H1 (cell line): ENCODE measurements at regions not wholly inside any gene's neighbourhood (a gene's known extent, or its start where the extent isn't known, plus 50 kb on each side); places are given as distances from the start of the nearest gene placed in this dataset.

ENCODE experiments used
- CBX5 ChIP-seq: fragments of 300-800, 300-1000 bp; sonication (generic); IDR thresholded peaks from 2 replicates; pipeline ENCODE4 v1.7.1; 2016; ENCODE audit warnings: antibody characterized with exemption, low read length, low read depth
- EZH2 ChIP-seq: fragments of 200-600 bp; sonication (generic); IDR thresholded peaks from 2 replicates; pipeline ENCODE4 v1.7.1; 2012; ENCODE audit warnings: low read depth, mild to moderate bottlenecking, moderate library complexity, low read length, inconsistent platforms; ENCODE audit not compliant: severe bottlenecking
- HDAC2 ChIP-seq, 2 experiments: fragments of 300-600 bp in 1 of 2; sonication (generic) in 1 of 2; IDR thresholded peaks; 2 replicates each; pipeline ENCODE4 v1.6.1; 2011 to 2012; ENCODE audit warnings: low read depth in 2 of 2, low read length in 2 of 2, mild to moderate bottlenecking in 2 of 2, moderate library complexity in 2 of 2, borderline replicate concordance in 1 of 2, inconsistent platforms in 1 of 2
- POLR2AphosphoS5 ChIP-seq: IDR thresholded peaks from 2 replicates; pipeline ENCODE4 v1.6.1; 2011; ENCODE audit warnings: low read depth, low read length
- SP2 ChIP-seq: IDR thresholded peaks from 2 replicates; pipeline ENCODE4 v1.6.1; 2012; ENCODE audit warnings: mild to moderate bottlenecking, low read length, inconsistent platforms
- TBP ChIP-seq: IDR thresholded peaks from 2 replicates; pipeline ENCODE4 v1.6.1; 2011; ENCODE audit warnings: low read depth, low read length, improper control_type of control experiment
- TF ChIP-seq, protein P1 (sequence below), 3 experiments: IDR thresholded peaks; 1 replicate in 2 of 3; 2 replicates in 1 of 3; pipeline versions ENCODE4 v1.5.1 to v1.6.1; 2011; ENCODE audit warnings: low read length in 3 of 3, mild to moderate bottlenecking in 3 of 3, inconsistent platforms in 2 of 3, low read depth in 1 of 3, moderate library complexity in 1 of 3; ENCODE audit not compliant: insufficient read depth in 1 of 3; ENCODE audit errors: control extremely low read depth in 1 of 3

DNA sequence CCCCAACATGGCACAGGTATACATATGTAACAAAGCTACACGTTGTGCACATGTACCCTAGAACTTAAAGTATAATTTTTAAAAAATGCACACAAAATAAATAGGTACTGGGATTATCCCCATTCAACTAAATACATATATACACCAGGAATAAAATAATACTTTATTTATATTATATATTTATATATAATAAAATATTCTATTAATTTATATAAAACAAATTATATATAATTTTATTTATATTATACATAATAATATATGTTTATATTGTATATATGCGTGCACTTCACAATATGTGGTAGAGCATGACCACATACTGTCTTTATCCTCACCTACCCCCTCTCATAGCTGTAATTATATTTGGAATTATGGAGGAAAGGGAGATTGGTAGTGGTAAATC, 119.1 kb upstream of the TMEM260 start:
- TF ChIP-seq SP2 = no peak
- TF ChIP-seq, protein P1, sequence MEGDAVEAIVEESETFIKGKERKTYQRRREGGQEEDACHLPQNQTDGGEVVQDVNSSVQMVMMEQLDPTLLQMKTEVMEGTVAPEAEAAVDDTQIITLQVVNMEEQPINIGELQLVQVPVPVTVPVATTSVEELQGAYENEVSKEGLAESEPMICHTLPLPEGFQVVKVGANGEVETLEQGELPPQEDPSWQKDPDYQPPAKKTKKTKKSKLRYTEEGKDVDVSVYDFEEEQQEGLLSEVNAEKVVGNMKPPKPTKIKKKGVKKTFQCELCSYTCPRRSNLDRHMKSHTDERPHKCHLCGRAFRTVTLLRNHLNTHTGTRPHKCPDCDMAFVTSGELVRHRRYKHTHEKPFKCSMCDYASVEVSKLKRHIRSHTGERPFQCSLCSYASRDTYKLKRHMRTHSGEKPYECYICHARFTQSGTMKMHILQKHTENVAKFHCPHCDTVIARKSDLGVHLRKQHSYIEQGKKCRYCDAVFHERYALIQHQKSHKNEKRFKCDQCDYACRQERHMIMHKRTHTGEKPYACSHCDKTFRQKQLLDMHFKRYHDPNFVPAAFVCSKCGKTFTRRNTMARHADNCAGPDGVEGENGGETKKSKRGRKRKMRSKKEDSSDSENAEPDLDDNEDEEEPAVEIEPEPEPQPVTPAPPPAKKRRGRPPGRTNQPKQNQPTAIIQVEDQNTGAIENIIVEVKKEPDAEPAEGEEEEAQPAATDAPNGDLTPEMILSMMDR (IDR thresholded peaks at IDR 0.05; ENCODE audit: control extremely low read depth in 1 of 3, insufficient read depth in 1 of 3, low read depth in 1 of 3, low read length in 3 of 3) = no peak
- TF ChIP-seq HDAC2 (IDR thresholded peaks at IDR 0.05; ENCODE audit: borderline replicate concordance in 1 of 2, low read depth in 2 of 2, low read length in 2 of 2) = no peak
- TF ChIP-seq TBP = no peak
- TF ChIP-seq EZH2 = no peak
- TF ChIP-seq POLR2AphosphoS5 = no peak
- no peak for TF ChIP-seq CBX5
